Aorta (tissue), 5 donors: ENCODE measurements at regions not wholly inside any gene's neighbourhood (a gene's known extent, or its start where the extent isn't known, plus 50 kb on each side); places are given as distances from the start of the nearest gene placed in this dataset.

Experiments used
- ATAC-seq: fragments of 200-7000 bp; cut with Tn5 transposase; one replicate; pipeline ENCODE4 v1.9.1; 2022; ENCODE audit warnings: moderate library complexity; ENCODE audit not compliant: low FRiP score
- DNase-seq, 2 donors: peaks; one replicate each; pipeline ENCODE4 v3.0.0-alpha.2; 2020
- H3K27ac ChIP-seq, 2 donors: one replicate each; pipeline ENCODE4 v1.5.1; 2013; ENCODE audit warnings: low read length in 2 of 2, mild to moderate bottlenecking in 2 of 2, moderate library complexity in 2 of 2, control low read depth in 1 of 2, inconsistent platforms in 1 of 2, low read depth in 1 of 2
- H3K27me3 ChIP-seq, 2 donors: one replicate each; pipeline ENCODE4 v1.6.1; 2013; ENCODE audit warnings: control low read depth in 1 of 2, low read length in 1 of 2, mild to moderate bottlenecking in 1 of 2, moderate library complexity in 1 of 2; ENCODE audit not compliant: insufficient read depth in 2 of 2, control insufficient read depth in 1 of 2
- H3K36me3 ChIP-seq, 2 donors: one replicate each; pipeline ENCODE4 v1.6.1; 2013; ENCODE audit warnings: control low read depth in 1 of 2, low read length in 1 of 2, mild to moderate bottlenecking in 1 of 2; ENCODE audit not compliant: insufficient read depth in 2 of 2, control insufficient read depth in 1 of 2
- H3K4me1 ChIP-seq, 2 donors: one replicate each; pipeline ENCODE4 v1.6.1; 2013; ENCODE audit warnings: low read length in 2 of 2, control low read depth in 1 of 2, mild to moderate bottlenecking in 1 of 2, moderate library complexity in 1 of 2; ENCODE audit not compliant: insufficient read depth in 2 of 2, control insufficient read depth in 1 of 2
- H3K4me3 ChIP-seq, 2 donors: one replicate each; pipeline ENCODE4 v1.5.1; 2013; ENCODE audit warnings: low read length in 2 of 2, control low read depth in 1 of 2, mild to moderate bottlenecking in 1 of 2
- H3K9me3 ChIP-seq: one replicate; pipeline ENCODE4 v1.6.1; 2013; ENCODE audit warnings: mild to moderate bottlenecking, low read length; ENCODE audit not compliant: control insufficient read depth
- WGBS, 2 donors: extraction: QIAGEN DNeasy Blood & Tissue Kit; methylation state at CpG; one replicate each; pipeline ENCODE4 v1.1.7; 2013; 5-methylcytosine and 5-hydroxymethylcytosine counted together
- intact Hi-C, 2 donors: fragments of 100-400 bp; cut with DNase I; formaldehyde crosslinking; loops; one replicate each; pipeline versions ENCODE4 v1.14.2 to v1.15.0; 2022
- donor health status: healthy with polysubstance abuse.
- donor health status: Bipolar disorder and iron deficiency.
- donor health status: DM: no; HTN: no; CAD: no.
- donor health status: DM: no; HTN: no; CAD: no.
- donor health status: DM: yes; HTN: yes; CAD: no.

- Histone ChIP-seq H3K27me3 (no peaks in the 10 kb centered on the region), H3K27ac (no peak overlapping the region), H3K9me3 (peaks cover 1% of the 10 kb centered on the region), H3K4me1 (no peaks in the 10 kb centered on the region), H3K36me3 (no peaks in the 10 kb centered on the region), H3K4me3 (no peak overlapping the region)
- no peak for ATAC-seq
- intact Hi-C loops = no loop called here
- no peak for DNase-seq
- 65 to 78% methylated on average over 1 of the region's 1 CpG for WGBS, 2 donors
Observed at GRCh38 chr2:175403599-175404221, 222.2 kb upstream of the ATP5MC3 start.

- WGBS, 2 donors = 52 to 61% methylated on average over 2 of the region's 2 CpGs
- intact Hi-C loops = no loop called here
- no peaks in the 10 kb centered on the region for H3K36me3 ChIP-seq
- ATAC-seq (no peak), DNase-seq (no peak)
- no peaks in the 10 kb centered on the region for H3K27me3 ChIP-seq
- no peak overlapping the region for H3K27ac ChIP-seq
- no peak overlapping the region for H3K4me3 ChIP-seq
- H3K4me1 ChIP-seq = no peaks in the 10 kb centered on the region
- H3K9me3 ChIP-seq = no peaks in the 10 kb centered on the region
Observed at GRCh38 chr2:175402571-175402970, 221.1 kb upstream of the ATP5MC3 start.

GRCh38 chr2:175401956-175402469 lies 220.5 kb upstream of the ATP5MC3 start:
- no peaks in the 10 kb centered on the region for H3K9me3 ChIP-seq
- H3K36me3 ChIP-seq = no peaks in the 10 kb centered on the region
- intact Hi-C loops = no loop called here
- no peaks in the 10 kb centered on the region for H3K27me3 ChIP-seq
- no peaks in the 10 kb centered on the region for H3K4me1 ChIP-seq
- H3K27ac ChIP-seq = no peak overlapping the region
- H3K4me3 ChIP-seq = no peak overlapping the region
- ATAC-seq (no peak), DNase-seq (no peak)
- 87% methylated on average over 3 of the region's 3 CpGs for WGBS, 2 donors

DNA sequence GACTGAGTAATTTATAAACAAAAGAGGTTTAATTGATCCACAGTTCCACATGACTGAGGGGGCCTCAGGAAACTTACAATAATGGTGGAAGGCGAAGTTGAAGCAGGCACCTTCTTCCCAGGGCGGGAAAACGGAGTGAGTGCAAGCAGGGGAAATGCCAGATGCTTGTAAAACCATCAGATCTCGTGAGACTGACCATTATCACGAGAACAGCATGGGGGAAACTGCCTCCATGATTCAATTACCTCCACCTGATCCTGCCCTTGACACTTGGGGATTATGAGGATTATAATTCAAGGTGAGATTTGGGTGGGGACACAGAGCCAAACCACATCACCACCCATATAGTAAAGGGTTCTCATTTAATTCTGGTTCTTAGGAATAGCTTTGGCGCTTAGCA lies 219.5 kb upstream of the ATP5MC3 start:
- intact Hi-C loops = no loop called here
- ATAC-seq (no peak), DNase-seq (no peak)
- 72 to 74% methylated on average over 6 of the region's 6 CpGs for WGBS, 2 donors
- Histone ChIP-seq H3K36me3 (no peaks in the 10 kb centered on the region), H3K4me1 (no peaks in the 10 kb centered on the region), H3K9me3 (no peaks in the 10 kb centered on the region), H3K27ac (no peak overlapping the region), H3K4me3 (no peak overlapping the region), H3K27me3 (no peaks in the 10 kb centered on the region)

DNA sequence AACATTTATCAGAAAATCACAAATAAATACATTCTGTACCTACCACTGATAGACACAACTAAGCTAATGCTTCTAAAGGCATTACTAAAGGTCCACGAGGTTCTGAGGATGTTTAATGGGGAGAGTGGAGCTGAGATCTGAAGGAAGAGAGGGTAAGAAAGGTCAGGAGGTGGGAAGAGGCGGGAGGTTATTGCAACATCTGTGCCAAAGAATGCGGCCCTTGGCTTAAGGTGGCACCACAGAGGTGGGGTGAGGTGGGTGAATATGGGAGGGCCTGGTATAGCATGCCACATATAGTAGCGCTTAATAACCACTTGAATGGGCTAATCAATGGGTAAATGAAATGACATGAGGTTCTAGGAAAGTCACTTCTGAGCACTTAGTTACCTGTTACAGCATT lies 217.8 kb upstream of the ATP5MC3 start:
- ATAC-seq (no peak), DNase-seq (no peak)
- intact Hi-C loops = no loop called here
- Histone ChIP-seq H3K36me3 (no peaks in the 10 kb centered on the region), H3K4me1 (no peaks in the 10 kb centered on the region), H3K4me3 (no peak overlapping the region), H3K27me3 (no peaks in the 10 kb centered on the region), H3K27ac (no peak overlapping the region), H3K9me3 (no peaks in the 10 kb centered on the region)
- 68 to 74% methylated on average over 4 of the region's 4 CpGs for WGBS, 2 donors

DNA sequence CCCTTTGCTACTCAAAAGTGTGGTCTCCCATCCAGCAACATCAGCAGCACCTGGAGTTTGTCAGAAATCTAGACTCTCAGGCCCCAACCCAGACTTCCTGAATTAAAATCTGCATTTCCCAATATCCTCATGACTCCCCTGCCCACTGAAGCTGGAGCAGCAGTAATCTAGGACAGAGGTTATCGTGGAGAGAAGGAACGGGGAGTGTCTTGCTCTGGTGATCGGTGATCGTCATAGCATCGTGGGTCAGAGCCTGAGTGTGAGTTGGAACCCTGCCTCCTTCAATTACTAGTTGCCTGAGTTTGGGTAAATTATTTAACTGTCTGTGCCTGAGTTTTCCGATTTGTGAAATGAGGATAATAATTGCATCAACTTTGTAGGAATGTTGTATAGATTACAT lies 217.3 kb upstream of the ATP5MC3 start:
- no peak for DNase-seq
- no peak for ATAC-seq

GRCh38 chr2:175396696-175397095 lies 215.2 kb upstream of the ATP5MC3 start:
- H3K4me1 ChIP-seq = no peaks in the 10 kb centered on the region
- H3K27ac ChIP-seq = no peak overlapping the region
- DNase-seq (no peak), ATAC-seq (no peak)
- no peaks in the 10 kb centered on the region for H3K27me3 ChIP-seq
- no peak overlapping the region for H3K4me3 ChIP-seq
- intact Hi-C loops = no loop called here
- H3K36me3 ChIP-seq = no peaks in the 10 kb centered on the region
- H3K9me3 ChIP-seq = no peaks in the 10 kb centered on the region

More for the DNA sequence above, 217.3 kb upstream of the ATP5MC3 start:
- H3K4me3 ChIP-seq = no peak overlapping the region
- H3K9me3 ChIP-seq = no peaks in the 10 kb centered on the region
- no peaks in the 10 kb centered on the region for H3K27me3 ChIP-seq
- H3K36me3 ChIP-seq = no peaks in the 10 kb centered on the region
- intact Hi-C loops = no loop called here
- H3K4me1 ChIP-seq = no peaks in the 10 kb centered on the region
- no peak overlapping the region for H3K27ac ChIP-seq
- WGBS, 2 donors = 82 to 86% methylated on average over 6 of the region's 6 CpGs

GRCh38 chr2:175393851-175394250 lies 212.3 kb upstream of the ATP5MC3 start:
- no peak for ATAC-seq
- 74 to 85% methylated on average over 1 of the region's 1 CpG for WGBS, 2 donors
- intact Hi-C loops = no loop called here
- no peaks in the 10 kb centered on the region for H3K4me1 ChIP-seq
- H3K27ac ChIP-seq = no peak overlapping the region
- no peak for DNase-seq
- H3K27me3 ChIP-seq = no peaks in the 10 kb centered on the region
- H3K9me3 ChIP-seq = no peaks in the 10 kb centered on the region
- no peaks in the 10 kb centered on the region for H3K36me3 ChIP-seq
- no peak overlapping the region for H3K4me3 ChIP-seq

DNA sequence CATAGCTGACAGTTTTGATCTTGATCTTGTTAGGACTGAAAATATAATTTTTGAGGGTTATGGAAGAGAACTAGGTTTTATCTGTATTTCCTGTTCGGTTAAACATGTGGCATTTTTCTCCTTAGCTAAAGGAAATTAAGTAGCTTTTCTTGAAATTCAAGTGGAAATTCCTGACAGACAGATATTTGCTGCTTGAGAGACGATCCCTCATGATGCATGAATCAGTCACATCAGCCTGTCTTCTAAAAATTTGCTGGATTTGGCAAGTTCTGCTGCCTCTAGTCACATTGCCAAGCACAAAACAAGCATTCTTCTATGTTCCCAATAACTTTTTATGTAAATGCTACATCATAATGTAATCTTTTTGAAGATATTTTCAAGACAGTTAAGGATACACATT lies 201.8 kb upstream of the ATP5MC3 start:
- Histone ChIP-seq H3K36me3 (no peaks in the 10 kb centered on the region), H3K9me3 (peaks cover 3% of the 10 kb centered on the region), H3K27ac (no peak overlapping the region), H3K4me1 (no peaks in the 10 kb centered on the region), H3K27me3 (no peaks in the 10 kb centered on the region), H3K4me3 (no peak overlapping the region)
- no peak for DNase-seq
- no peak for ATAC-seq
- intact Hi-C loops = no loop called here
- 31 to 33% methylated on average over 2 of the region's 2 CpGs for WGBS, 2 donors
